DND-41 (cell line): ENCODE measurements at regions not wholly inside any gene's neighbourhood (a gene's known extent, or its start where the extent isn't known, plus 50 kb on each side); places are given as distances from the start of the nearest gene placed in this dataset.

Experiments used
- ATAC-seq: fragments of 200-7000 bp; cut with Tn5 transposase; 3 replicates; pipeline ENCODE4 v1.9.1; 2021; ENCODE audit warnings: low read depth; ENCODE audit not compliant: insufficient read depth
- DNase-seq: peaks from one replicate; pipeline ENCODE4 v3.0.0-alpha.2; 2020
- H2AFZ ChIP-seq: 2 replicates; pipeline ENCODE4 v1.6.0; 2012; ENCODE audit warnings: low read depth, low read length
- H3K27ac ChIP-seq: 2 replicates; pipeline ENCODE4 v1.5.1; 2012; ENCODE audit warnings: low read length, inconsistent platforms
- H3K27me3 ChIP-seq: fragments of 200-600 bp; sonication (generic); 2 replicates; pipeline ENCODE4 v1.6.0; 2012; ENCODE audit warnings: low read length, mild to moderate bottlenecking, inconsistent platforms; ENCODE audit not compliant: insufficient read depth, poor library complexity
- H3K36me3 ChIP-seq: 2 replicates; pipeline ENCODE4 v1.5.1; 2012; ENCODE audit warnings: low read length, inconsistent platforms; ENCODE audit not compliant: insufficient read depth
- H3K4me1 ChIP-seq: 2 replicates; pipeline ENCODE4 v1.5.1; 2012; ENCODE audit warnings: mild to moderate bottlenecking, low read length; ENCODE audit not compliant: insufficient read depth
- H3K4me2 ChIP-seq: 2 replicates; pipeline ENCODE4 v1.6.0; 2012; ENCODE audit warnings: mild to moderate bottlenecking, moderate library complexity, low read length, inconsistent platforms; ENCODE audit not compliant: insufficient read depth
- H3K4me3 ChIP-seq, 2 experiments: fragments of 200-600 bp in 1 of 2; shearing (Covaris generic) in 1 of 2; 2 replicates each; pipeline ENCODE4 v1.5.1; 2012 to 2016; ENCODE audit warnings: inconsistent platforms in 2 of 2, low read length in 2 of 2, mild to moderate bottlenecking in 2 of 2, low read depth in 1 of 2, moderate library complexity in 1 of 2
- H3K79me2 ChIP-seq: 2 replicates; pipeline ENCODE4 v1.6.0; 2012; ENCODE audit warnings: low read length, inconsistent platforms; ENCODE audit not compliant: insufficient read depth
- H3K9ac ChIP-seq: 2 replicates; pipeline ENCODE4 v1.6.0; 2012; ENCODE audit warnings: low read depth, mild to moderate bottlenecking, inconsistent platforms, low read length, moderate library complexity
- H3K9me3 ChIP-seq: 2 replicates; pipeline ENCODE4 v1.5.1; 2012; ENCODE audit warnings: low read length, moderate library complexity, mild to moderate bottlenecking, inconsistent platforms; ENCODE audit not compliant: insufficient read depth, severe bottlenecking
- H4K20me1 ChIP-seq: 2 replicates; pipeline ENCODE4 v1.6.0; 2012; ENCODE audit warnings: low read length; ENCODE audit not compliant: insufficient read depth
- EZH2 ChIP-seq: IDR thresholded peaks from 3 replicates; pipeline ENCODE4 v1.6.1; 2012; ENCODE audit warnings: borderline replicate concordance, low read depth, mild to moderate bottlenecking, moderate library complexity, low read length, inconsistent platforms; ENCODE audit not compliant: severe bottlenecking
- TF ChIP-seq, protein P1 (sequence below): IDR thresholded peaks from 2 replicates; pipeline ENCODE4 v1.5.1; 2012; ENCODE audit warnings: borderline replicate concordance, low read length, moderate library complexity, mild to moderate bottlenecking; ENCODE audit not compliant: poor library complexity, severe bottlenecking; ENCODE audit errors: extremely low read depth

DNA sequence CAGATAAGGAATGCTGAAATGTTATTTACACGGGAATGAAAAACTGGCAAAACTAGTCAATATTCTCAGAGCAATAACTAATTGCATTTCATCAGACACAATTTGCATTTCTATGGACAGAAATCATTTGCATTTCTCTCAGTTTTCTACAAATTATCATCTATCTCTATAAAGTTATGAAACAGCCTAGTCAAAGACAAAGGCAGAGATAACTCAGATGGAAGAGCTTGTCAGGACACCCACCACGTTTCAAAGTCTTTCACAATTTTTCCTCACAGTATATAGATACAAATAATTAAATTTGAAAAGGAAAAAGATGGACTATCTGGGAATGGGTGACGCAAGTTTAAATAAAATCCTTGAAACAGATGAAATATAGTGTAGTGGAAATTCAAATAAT, 230.8 kb downstream of the GASK1B start:
- no peak overlapping the region for H3K4me3 ChIP-seq
- H3K27ac ChIP-seq, result no peak overlapping the region
- ATAC-seq, result no peak
- no peaks in the 10 kb centered on the region for H4K20me1 ChIP-seq
- H3K9ac ChIP-seq, result no peak overlapping the region
- TF ChIP-seq EZH2, result no peak
- TF ChIP-seq, protein P1, sequence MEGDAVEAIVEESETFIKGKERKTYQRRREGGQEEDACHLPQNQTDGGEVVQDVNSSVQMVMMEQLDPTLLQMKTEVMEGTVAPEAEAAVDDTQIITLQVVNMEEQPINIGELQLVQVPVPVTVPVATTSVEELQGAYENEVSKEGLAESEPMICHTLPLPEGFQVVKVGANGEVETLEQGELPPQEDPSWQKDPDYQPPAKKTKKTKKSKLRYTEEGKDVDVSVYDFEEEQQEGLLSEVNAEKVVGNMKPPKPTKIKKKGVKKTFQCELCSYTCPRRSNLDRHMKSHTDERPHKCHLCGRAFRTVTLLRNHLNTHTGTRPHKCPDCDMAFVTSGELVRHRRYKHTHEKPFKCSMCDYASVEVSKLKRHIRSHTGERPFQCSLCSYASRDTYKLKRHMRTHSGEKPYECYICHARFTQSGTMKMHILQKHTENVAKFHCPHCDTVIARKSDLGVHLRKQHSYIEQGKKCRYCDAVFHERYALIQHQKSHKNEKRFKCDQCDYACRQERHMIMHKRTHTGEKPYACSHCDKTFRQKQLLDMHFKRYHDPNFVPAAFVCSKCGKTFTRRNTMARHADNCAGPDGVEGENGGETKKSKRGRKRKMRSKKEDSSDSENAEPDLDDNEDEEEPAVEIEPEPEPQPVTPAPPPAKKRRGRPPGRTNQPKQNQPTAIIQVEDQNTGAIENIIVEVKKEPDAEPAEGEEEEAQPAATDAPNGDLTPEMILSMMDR, result no peak
- H3K36me3 ChIP-seq, result no peaks in the 10 kb centered on the region
- no peak overlapping the region for H2AFZ ChIP-seq
- H3K79me2 ChIP-seq, result no peaks in the 10 kb centered on the region
- no peak for DNase-seq
- no peaks in the 10 kb centered on the region for H3K9me3 ChIP-seq
- no peak overlapping the region for H3K4me2 ChIP-seq
- no peaks in the 10 kb centered on the region for H3K4me1 ChIP-seq
- H3K27me3 ChIP-seq, result no peaks in the 10 kb centered on the region

DNA sequence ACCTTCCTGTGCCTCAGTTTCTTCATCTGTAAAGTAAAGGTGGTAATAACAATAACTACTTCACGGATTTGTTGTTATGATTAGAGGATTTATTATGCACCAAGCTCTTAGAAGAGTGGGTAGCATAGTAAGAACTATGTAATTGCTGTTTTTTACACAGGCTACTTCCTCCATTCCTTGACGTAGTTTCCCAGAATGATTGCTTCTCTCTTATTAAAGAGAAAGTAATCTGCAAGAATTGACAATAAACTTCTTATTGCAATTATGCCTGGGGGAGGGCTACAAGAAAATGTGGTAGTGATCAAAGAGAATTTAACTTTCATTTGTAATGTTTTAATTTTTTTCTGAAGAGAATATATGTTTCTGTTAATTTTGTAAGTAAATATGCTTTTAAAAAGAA, 238.7 kb downstream of the GASK1B start:
- H3K9ac ChIP-seq, result no peak overlapping the region
- no peaks in the 10 kb centered on the region for H3K9me3 ChIP-seq
- no peaks in the 10 kb centered on the region for H3K79me2 ChIP-seq
- ATAC-seq (no peak), DNase-seq (no peak)
- no peaks in the 10 kb centered on the region for H3K4me1 ChIP-seq
- H3K27me3 ChIP-seq, result no peaks in the 10 kb centered on the region
- no peak overlapping the region for H3K4me2 ChIP-seq
- H3K27ac ChIP-seq, result no peak overlapping the region
- no peak overlapping the region for H3K4me3 ChIP-seq
- TF ChIP-seq EZH2, result no peak
- TF ChIP-seq, protein P1, result no peak
- H2AFZ ChIP-seq, result no peak overlapping the region
- H3K36me3 ChIP-seq, result no peaks in the 10 kb centered on the region
- no peaks in the 10 kb centered on the region for H4K20me1 ChIP-seq

DNA sequence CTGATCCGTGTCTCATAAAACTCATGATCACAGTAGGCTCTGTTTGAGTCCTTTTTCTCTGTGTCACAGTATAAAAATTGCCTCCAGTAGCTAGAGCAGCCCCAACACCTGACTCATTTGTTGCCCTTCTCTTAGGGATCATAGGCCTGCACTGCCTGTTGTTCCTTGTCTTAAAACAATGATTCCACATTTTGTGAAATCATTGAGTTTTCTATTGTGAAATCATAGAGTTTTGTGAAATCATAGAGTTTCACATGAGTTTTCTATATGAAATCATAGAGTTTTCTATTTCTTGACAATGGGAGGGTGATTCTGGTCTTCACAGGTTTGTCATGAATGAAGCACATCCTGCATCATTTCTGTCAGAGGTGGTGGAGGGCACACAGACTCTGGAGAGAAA, 239.9 kb downstream of the GASK1B start:
- Histone ChIP-seq H3K27ac (no peak overlapping the region), H3K27me3 (no peaks in the 10 kb centered on the region), H3K9me3 (no peaks in the 10 kb centered on the region), H3K9ac (no peak overlapping the region), H2AFZ (no peak overlapping the region), H3K4me2 (no peak overlapping the region), H4K20me1 (no peaks in the 10 kb centered on the region), H3K4me1 (no peaks in the 10 kb centered on the region), H3K36me3 (no peaks in the 10 kb centered on the region), H3K79me2 (no peaks in the 10 kb centered on the region), H3K4me3 (no peak overlapping the region)
- ATAC-seq (no peak), DNase-seq (no peak)
- TF ChIP-seq, protein P1, result no peak
- no peak for TF ChIP-seq EZH2

DNA sequence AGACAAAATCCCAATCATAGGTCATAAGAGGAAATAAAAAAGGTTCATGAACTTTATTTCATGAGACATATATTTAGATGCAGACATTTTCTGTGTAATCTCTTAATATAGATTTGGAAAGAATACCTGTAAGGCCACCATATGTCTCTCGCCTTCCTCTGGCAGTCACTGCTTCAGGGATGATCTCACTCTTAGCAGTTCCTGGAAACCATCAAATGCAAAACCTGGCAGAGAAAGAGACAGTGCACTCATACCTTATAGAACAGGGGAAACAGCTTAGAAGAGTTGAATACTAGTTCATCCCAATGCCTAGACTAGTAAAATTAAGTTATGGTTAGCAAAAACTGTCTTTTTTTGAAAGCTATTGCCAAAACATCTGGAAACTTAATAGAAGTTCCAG, 243.3 kb downstream of the GASK1B start:
- no peaks in the 10 kb centered on the region for H3K79me2 ChIP-seq
- H3K4me1 ChIP-seq, result no peaks in the 10 kb centered on the region
- no peak overlapping the region for H3K4me2 ChIP-seq
- H3K27ac ChIP-seq, result no peak overlapping the region
- H2AFZ ChIP-seq, result no peak overlapping the region
- H3K9ac ChIP-seq, result no peak overlapping the region
- H3K9me3 ChIP-seq, result no peaks in the 10 kb centered on the region
- DNase-seq (no peak), ATAC-seq (no peak)
- H4K20me1 ChIP-seq, result no peaks in the 10 kb centered on the region
- no peak for TF ChIP-seq EZH2
- TF ChIP-seq, protein P1, result no peak
- no peaks in the 10 kb centered on the region for H3K27me3 ChIP-seq
- no peaks in the 10 kb centered on the region for H3K36me3 ChIP-seq
- no peak overlapping the region for H3K4me3 ChIP-seq
